ENCODE measurements at regions not wholly inside any gene's neighbourhood (a gene's known extent, or its start where the extent isn't known, plus 50 kb on each side); places are given as distances from the start of the nearest gene placed in this dataset.

- TF ChIP-seq, protein P1, sequence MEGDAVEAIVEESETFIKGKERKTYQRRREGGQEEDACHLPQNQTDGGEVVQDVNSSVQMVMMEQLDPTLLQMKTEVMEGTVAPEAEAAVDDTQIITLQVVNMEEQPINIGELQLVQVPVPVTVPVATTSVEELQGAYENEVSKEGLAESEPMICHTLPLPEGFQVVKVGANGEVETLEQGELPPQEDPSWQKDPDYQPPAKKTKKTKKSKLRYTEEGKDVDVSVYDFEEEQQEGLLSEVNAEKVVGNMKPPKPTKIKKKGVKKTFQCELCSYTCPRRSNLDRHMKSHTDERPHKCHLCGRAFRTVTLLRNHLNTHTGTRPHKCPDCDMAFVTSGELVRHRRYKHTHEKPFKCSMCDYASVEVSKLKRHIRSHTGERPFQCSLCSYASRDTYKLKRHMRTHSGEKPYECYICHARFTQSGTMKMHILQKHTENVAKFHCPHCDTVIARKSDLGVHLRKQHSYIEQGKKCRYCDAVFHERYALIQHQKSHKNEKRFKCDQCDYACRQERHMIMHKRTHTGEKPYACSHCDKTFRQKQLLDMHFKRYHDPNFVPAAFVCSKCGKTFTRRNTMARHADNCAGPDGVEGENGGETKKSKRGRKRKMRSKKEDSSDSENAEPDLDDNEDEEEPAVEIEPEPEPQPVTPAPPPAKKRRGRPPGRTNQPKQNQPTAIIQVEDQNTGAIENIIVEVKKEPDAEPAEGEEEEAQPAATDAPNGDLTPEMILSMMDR (IDR thresholded peaks at IDR 0.05): no peak
- TF ChIP-seq POLR2A (IDR thresholded peaks at IDR 0.05): no peak
These were observed 144.6 kb upstream of the GPR101 start for GRCh38 chrX:137178392-137178791.

Measured in adrenal gland (tissue), 5 donors.